Bone marrow (tissue), 2 donors: ENCODE measurements at regions not wholly inside any gene's neighbourhood (a gene's known extent, or its start where the extent isn't known, plus 50 kb on each side); places are given as distances from the start of the nearest gene placed in this dataset.
A peak's percentile ranks its signal among the peaks of the same experiment; 100 is the strongest.

Experiments
- DNase-seq, 2 donors: peaks; one replicate each; lab custom pipeline; 2025; lab: John Stamatoyannopoulos, UW

DNA sequence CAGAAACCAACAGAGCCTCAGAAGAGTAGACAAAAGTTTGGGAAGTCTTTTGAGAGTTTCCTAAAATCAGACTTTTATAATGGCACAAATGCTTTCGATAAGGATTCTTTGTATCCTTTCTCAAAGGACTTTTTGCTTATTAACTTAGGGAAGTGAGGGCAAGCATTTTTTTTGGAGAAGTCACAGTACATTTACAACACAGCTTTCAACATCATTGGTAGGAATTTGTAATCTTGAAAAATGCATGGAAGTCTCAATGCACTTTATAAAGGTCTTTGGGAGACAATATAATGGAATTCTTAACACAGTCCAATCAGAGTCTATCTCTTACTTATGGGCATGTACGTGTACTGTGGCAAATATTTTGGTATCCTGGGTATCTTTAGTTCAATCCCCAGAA lies 325.8 kb upstream of the NR5A2 start:
- no peak for DNase-seq

DNA sequence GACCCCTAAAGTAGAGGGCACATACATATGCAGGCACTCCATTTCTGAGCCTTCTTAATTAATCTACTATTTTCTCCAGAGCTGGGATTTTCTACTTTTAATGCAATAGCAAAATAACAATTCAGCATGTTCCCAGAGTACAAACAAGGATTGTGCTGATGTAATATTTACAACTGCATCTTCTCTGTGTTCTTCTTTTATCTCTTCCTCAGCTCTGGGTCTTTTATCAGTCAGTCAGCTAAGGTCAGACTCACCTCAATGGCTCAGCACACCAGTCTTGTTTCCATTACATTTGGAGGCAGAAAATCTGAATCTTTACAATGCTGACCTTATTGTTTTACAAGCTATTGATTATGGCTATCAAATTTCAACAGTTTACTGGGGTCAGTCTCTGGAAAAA lies 323.3 kb upstream of the NR5A2 start:
- no peak for DNase-seq

DNA sequence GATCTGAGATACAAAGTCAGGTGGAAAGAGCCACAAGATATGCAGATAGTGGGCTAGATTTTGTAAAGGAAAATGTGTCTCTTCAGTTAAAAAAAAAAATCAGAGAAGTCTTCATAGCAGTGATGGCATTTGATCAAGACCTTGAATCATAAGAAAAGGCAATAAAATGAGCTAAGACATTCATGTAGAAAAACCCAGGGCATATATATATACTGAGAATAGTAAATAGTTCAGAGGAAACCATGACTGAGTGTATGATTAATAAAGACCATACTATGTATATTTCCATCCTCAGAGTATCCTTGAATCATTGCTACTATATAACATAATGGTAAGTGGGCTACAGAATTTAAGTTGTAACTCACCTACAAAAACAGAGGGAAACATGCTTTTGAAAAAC lies 321.7 kb upstream of the NR5A2 start:
- no peak for DNase-seq

DNA sequence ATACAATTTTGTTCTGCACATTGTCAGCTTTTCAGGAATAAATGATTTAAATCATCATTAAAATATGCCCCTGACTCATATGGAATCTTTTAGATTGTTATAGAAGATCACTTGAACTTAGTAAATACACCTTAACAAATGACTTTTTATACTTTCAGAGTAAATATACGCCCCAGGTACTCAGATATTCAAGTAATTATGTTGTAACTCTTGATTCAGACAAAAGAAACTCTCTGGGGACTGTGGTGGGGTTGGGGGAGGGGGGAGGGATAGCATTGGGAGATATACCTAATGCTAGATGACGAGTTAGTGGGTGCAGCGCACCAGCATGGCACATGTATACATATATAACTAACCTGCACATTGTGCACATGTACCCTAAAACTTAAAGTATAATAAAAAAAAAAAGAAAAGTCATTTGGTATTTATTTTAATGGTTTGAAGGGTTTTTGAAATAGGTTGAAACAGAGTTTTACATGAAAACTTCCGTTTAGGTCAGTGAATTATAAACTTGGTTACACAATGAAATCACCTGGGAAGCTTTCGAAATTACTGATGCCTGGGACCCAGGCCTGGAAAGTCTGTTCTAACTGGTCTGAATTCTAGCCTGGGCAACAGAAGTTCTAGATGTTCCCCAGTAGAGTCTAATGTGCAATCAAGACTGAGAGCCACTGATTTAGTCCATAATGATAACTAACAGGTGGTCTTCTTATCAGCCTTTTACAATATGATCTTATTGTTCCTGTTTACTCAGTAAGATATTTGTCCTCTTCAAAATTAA lies 320.5 kb upstream of the NR5A2 start:
- no peak for DNase-seq

DNA sequence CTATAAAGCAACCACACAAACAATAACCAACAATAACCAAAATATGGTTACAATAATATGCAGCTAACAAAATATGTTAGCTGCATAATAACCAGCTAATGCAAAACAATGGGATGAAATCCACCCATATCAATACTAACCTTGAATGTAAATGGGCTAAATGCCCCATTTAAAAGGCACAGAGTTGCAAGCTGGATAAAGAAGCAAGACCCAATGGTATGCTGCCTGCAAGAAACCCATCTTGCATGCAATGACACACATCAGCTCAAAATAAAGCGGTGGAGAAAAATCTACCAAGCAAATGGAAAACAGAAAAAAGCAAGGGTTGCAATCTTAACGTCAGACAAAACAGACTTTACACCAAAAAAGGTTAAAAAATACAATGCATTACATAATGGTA lies 316.5 kb upstream of the NR5A2 start:
- DNase-seq: no peak

DNA sequence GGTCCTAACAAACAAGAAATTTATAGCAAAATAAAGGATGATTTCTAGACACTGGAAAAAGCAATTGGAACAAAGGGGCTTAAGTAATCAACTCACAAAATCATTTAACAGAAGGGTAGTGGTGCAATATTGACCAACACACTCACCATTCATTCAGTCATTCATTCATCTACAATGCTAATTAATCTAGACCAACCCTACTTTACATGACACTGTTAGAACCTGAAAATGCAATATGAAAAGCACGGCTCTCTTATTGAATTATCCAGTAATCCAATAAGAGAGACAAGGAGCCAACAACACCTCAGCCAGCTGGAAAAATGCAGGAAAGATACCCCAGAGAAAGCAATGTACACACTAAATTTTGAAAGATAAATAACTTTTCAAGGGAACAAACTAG lies 310.8 kb upstream of the NR5A2 start:
- no peak for DNase-seq

DNA sequence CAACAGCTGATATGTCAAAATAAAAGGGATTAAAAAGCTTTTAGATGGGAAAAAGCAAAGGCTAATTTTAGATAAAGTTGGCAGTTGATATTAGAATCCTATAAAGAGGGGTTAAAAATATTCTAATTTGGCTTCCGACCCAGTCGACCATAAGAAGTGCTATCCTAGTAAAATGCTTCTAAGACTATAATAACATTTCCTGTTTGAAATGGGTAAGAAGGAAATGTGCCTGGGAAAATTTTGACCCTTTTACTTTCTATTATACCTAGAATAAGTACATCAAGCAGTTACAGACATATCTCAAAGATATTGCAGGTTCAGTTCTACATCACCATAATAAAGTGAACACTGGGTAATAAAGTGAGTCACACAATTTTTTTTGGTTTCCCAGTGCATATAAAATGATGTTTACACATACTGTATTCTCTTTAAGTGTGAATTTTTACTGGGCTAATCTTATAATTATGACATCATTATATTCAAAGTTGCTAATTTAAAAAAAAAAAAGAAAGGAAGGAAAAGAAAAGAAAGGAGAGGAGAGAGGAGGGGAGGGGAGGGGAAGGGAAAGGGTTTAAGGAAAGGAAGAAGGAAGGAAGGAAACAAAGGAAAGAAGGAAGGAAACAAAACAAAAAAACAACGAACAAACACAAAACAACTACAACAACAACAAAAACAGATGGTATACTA lies 308.2 kb upstream of the NR5A2 start:
- no peak for DNase-seq

DNA sequence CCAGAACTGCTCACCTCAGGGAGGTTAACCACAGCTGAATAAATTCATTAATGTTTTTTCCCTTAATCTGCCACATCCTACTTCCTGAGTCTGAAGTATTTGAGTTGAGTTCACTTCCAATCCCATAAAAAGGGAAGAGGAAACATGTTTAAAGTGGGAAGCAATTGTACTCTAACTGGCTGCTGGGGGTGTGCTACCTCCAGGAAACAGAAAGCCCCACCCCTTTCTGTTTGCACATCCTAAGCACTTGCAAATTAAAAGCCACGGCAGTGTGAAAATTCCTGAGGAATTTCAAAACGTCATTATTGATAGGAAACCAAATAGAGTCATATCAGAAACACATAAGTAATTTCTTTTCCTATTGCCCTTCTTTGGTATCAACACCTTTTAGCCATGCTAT lies 307.0 kb upstream of the NR5A2 start:
- no peak for DNase-seq

DNA sequence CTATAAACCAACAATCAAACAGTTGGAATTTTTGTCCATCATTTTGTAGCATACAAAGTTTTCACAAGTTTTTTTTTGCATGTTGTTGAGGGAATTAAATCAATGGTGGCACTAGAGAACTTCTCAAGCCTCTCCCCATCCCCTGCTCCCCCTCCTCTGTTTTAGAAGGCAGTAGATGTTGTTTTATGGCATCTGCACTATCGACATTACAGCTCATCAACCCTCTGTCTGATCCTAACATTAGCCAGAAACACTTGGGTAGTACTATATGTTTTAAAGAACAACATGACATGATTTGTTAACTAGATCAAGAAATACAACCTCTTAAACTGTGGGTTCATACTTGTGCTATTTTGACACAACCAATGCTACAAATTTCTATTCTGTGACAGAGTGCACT lies 306.5 kb upstream of the NR5A2 start:
- DNase-seq: no peak

DNA sequence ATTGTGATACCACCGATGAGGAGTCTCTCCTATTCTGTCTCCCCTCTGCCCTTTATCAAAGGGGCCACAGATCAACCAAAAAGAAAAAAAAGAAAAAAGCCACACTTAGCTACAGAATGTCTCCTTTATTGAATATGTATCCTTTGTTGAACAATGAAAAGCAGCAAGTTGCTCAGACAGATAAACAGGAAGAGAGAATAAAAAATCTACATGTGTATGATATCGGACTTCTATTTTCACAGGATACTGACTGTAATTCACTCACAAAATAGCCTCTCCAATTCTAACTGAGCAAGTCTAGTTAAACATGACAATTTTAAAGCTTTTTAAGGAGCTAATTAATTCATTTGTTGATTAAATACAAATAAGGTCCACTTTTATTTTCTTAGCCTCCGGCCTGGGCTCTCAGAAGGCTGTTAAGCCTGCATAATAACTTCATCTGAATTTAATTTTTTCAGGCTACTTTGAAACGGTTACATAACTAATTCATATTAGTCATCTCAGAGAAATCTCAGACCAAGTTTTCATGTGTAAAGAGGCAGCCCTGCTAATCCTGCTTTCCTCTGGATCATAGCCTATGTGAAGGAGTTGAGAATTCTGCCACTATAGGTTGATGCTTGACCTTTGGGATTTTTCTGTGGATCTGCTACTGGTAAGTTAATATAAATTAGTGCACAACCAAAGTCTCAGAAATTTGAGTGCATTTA lies 304.1 kb upstream of the NR5A2 start:
- DNase-seq: no peak

DNA sequence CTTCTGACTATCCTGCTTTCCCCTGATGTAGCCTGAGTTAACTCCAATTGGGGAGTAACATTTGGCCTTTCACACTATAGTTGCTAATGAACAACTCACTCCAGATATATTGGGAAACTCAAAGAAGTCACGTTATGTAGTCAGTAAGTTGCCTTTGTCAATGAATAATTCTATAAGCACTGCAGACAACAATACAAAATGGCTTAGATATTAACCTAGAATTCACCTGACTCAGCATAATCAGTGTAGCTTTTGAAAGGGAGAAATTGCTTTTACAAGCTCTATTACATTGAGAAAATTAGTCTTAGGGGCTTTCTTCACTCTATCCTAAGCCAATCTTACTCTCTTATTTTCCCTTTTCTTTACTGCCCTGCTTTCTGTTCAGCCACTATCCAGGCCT lies 303.5 kb upstream of the NR5A2 start:
- DNase-seq: no peak

DNA sequence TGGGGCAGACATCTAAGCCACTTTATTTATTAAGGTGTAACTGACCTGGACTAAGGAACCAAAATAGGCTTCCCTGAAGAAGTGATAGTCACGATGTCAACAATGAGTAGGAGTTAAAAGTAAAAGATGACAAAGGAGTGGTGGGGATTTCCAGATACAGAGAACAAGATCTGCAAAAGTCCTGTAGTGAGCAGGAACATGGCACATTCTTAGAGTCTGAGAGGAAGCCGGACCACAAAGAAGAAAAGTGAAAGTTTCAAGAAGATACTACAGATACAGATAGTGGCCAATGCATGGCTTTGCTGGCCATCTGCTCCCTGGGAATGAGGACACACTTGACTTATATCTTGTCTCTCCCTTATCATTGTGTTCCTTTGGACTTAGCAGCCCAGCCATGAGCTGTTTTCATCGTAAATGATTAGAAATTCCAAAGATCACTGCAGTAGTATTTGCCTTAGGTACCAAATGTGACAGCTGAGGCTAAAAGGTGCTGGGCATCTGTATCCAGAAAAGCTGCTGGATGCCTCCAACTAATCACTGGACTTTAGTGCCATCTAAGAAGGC lies 302.4 kb upstream of the NR5A2 start:
- DNase-seq: peak in 1 of 2 donors; percentile 9

DNA sequence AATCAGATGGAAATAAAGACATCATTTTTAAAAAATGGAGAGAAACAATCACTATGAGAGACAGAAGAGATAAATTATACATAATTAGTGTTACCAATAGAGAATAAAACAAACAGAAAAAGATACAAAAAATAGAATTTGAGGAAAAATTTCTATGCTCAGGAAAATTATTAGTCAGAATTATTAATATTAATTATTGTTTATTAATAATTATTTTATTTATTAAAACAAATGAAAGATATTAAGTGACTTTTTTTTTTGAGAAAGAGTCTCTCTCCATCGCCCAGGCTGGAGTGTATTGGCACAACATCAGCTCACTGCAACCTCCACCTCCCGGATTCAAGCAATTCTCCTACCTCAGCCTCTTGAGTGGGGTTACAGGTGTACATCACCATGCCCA lies 299.8 kb upstream of the NR5A2 start:
- DNase-seq: no peak

DNA sequence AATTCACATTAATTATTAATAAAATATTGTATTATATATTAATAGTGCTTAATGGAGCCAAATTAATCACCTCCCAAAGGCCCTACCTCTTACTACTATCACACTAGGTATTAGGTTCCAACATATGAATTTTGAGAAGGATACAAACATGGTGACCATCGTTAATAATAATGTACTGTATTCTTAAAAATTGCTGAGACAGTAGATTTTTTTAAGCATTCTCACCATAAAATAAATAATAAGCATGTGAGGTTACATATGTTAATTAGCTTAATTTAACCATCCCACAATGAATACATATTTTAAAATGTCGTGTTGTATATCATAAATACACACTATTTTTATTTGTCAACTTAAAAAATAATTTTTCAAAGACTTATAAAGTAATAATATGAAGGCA lies 299.2 kb upstream of the NR5A2 start:
- no peak for DNase-seq

DNA sequence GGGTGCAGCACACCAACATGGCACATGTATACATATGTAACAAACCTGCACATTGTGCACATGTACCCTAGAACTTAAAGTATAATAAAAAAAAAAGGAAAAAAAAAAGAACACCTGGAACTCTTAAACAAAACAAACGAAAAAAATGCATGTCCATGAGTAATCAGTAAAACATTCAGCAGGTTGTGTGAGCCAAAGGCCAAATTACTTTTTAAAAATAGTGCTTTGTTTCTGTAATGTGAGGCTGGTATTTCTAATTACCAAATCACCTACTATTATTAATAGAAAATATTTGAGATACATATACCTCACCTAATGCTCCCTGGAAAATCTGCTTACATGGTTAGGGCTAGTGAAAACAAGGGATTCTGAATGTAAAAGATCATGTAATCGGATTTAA lies 294.4 kb upstream of the NR5A2 start:
- DNase-seq: no peak

DNA sequence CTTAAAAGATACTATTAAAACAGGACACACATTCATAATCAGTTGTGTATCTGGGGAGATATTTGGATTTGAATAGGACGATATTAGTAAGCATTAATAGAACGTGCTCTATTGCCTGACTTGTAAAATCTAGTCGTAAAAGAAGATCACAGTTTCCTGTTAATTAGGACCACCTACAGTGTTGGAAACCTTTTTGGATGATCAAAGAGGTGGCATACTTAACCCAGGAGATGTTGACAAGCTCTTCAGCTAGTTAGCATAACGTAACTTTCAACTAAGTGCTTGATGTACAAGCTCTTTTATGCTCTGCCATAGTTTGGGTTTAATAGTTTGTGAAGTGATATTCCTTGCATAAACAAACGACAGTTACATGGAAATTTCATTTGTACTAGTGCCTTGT lies 293.3 kb upstream of the NR5A2 start:
- no peak for DNase-seq

DNA sequence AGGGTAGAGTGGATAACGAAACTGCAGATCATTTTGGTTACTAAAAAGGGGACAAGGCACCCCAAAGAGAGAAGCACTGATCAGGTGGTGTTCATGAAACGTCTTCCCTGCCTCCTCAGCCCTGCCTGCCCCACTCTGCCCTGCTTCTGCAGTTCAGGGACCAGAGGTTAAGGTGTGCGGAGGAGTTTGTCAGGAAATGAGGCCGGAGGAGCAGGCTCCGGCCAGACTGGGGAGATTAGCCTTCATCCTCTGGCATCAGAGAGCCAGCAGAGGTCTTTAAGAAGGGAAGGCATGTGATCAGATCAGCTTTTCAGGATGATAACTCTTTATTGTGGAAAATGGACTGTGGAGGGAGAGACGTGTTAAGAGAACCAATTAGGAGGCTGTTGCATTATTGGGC lies 291.9 kb upstream of the NR5A2 start:
- no peak for DNase-seq

DNA sequence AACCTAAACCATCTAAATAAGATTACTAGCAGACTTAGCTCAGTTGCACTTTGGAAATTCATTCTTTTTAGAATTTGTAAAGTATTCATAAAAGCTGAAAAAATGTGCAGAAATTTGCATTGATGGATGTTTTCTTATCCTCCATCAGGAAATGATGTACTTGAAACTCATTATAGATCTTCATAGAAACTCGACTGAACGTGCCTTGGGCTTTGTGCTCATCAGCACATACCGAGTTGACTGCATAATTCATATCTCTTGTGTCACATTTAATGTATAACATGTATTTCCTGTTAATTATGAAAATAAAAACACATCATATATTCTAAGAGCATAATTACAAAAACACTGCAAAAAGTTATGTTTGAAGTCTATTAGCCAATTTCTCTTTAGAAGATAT lies 290.9 kb upstream of the NR5A2 start:
- no peak for DNase-seq

DNA sequence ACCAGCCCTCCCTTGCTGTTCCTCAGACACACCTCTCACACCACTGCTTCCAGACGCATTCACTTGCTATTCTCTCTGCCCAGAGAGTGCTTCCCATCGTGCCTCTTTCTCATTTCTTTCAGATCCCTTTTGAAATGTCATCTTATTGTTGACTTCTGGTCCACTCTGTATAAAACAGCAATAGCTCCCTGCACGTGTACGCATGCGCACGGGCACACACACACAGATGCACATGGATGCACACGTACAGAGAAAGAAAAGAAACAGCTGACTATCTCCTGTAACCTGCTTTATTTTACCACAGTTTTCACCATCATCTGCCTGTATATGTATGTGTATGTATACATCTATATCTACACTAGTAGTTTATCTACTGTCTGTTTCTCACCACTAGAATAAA lies 285.9 kb upstream of the NR5A2 start:
- no peak for DNase-seq

DNA sequence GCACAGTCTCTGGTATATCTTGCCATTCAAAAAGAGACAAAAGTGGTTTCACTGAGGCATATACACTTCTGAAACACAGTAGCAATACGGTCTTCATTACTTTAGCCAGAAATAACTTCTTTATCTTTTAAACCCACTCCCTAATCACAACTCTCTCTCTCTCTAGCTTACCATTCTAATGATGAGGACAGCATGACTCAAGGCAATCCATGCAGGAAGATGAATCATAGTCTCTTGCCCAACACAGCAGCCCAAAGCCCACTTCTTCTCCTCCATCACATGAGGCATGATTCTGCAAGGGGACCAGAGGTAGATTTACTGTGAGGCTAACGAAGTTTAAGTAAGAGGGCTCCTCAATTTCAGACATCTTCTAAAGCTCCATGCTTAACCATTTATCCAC lies 285.0 kb upstream of the NR5A2 start:
- DNase-seq: peak in 1 of 2 donors; percentile 90

DNA sequence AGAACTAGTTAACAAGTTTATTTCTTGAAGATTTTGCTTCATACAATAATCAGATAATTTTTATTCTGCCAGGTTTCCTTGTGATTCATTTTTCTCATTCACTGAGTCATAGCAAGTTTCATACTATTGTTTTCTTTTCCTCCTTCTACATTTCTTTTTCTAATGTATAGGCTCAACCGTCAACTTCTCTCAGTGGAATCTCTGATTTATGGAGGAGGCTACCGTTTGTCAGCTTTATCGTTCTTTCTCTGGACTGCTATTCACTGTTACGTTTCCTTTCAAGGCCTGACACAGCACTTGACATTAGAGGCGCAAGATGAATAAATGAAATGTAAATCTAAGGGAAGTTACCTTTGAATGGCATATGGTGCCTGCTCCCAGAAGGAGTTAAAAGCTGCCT lies 284.3 kb upstream of the NR5A2 start:
- DNase-seq: no peak

DNA sequence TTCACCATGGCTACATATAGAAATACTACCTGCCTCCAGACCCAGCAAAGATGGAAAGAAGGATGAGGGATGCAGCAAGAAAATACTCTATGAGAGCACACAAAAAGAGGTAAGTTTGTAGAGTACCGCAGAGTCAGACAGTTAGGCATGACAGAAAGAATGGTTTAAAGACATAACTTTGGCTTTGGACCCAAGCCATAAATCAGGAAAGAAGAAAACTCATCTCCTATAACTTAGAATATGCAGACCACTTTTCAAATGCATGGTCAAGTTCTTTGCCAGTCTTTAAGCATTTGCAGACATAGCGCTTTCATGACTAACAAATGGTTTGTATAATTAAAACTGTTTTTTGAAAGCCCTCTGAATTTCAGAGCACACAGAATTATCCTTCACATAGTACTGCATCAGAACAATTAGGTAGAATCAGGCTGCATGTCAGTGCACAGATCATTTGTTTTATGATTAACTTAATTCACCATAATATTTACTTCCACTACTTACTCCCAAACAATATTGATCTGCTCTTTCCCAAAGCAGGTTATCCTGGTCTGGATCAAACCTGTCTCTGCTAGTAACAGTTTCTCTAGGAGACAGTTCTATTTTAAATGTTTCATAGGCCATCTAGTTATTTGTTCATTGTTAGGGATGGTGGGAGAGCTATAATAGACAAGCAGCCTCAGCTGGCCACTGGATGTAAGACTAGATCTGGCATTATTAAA lies 280.7 kb upstream of the NR5A2 start:
- DNase-seq: no peak
